C4-2B (cell line): ENCODE measurements at regions not wholly inside any gene's neighbourhood (a gene's known extent, or its start where the extent isn't known, plus 50 kb on each side); places are given as distances from the start of the nearest gene placed in this dataset.

Experiments used
- CTCF ChIP-seq: fragments of 450-650 bp; conservative IDR thresholded peaks from 2 replicates; pipeline ENCODE4 v1.5.1; 2017; ENCODE audit warnings: mild to moderate bottlenecking
- ZFX ChIP-seq: fragments of 450-650 bp; IDR thresholded peaks from 2 replicates; pipeline ENCODE4 v1.6.1; 2017

- TF ChIP-seq CTCF (no peak), ZFX (no peak)
These were observed 249.8 kb downstream of the FNDC1 start for GRCh38 chr6:159418997-159419396.
